HFFc6 (cell line): ENCODE measurements at regions not wholly inside any gene's neighbourhood (a gene's known extent, or its start where the extent isn't known, plus 50 kb on each side); places are given as distances from the start of the nearest gene placed in this dataset.

ENCODE experiments used
- DNase-seq: peaks from one replicate; pipeline ENCODE4 v3.0.0-alpha.2; 2018
- H3K27ac Mint-ChIP-seq: 2 replicates; pipeline ENCODE4 v1.8.0; 2020; ENCODE audit warnings: mild to moderate bottlenecking, mixed read lengths
- H3K27me3 Mint-ChIP-seq: 2 replicates; pipeline ENCODE4 v1.8.0; 2021; ENCODE audit warnings: mild to moderate bottlenecking, moderate library complexity, mixed read lengths; ENCODE audit not compliant: insufficient read depth
- H3K36me3 Mint-ChIP-seq: 2 replicates; pipeline ENCODE4 v1.8.0; 2021; ENCODE audit warnings: low read depth, mixed read lengths
- H3K4me1 Mint-ChIP-seq: 2 replicates; pipeline ENCODE4 v1.8.0; 2020; ENCODE audit warnings: low read depth, mixed read lengths
- H3K4me3 Mint-ChIP-seq: 2 replicates; pipeline ENCODE4 v1.8.0; 2020; ENCODE audit warnings: mild to moderate bottlenecking, moderate library complexity, mixed read lengths
- H3K9me3 Mint-ChIP-seq: 2 replicates; pipeline ENCODE4 v1.8.0; 2020; ENCODE audit warnings: mild to moderate bottlenecking, mixed read lengths
- CTCF ChIP-seq: fragments of 200-600 bp; sonication (generic); IDR thresholded peaks from 2 replicates; pipeline ENCODE4 v1.5.0; 2021; ENCODE audit warnings: antibody characterized with exemption, mild to moderate bottlenecking

- no peaks in the 10 kb centered on the region for H3K27me3 Mint-ChIP-seq
Observed at GRCh38 chr7:18206331-18206730, 178.7 kb upstream of the PRPS1L1 start.

GRCh38 chr7:18208921-18209320, 181.3 kb upstream of the PRPS1L1 start:
- H3K4me3 Mint-ChIP-seq = no peak overlapping the region
- no peaks in the 10 kb centered on the region for H3K36me3 Mint-ChIP-seq
- H3K4me1 Mint-ChIP-seq = peaks cover 9% of the 10 kb centered on the region
- H3K9me3 Mint-ChIP-seq = no peaks in the 10 kb centered on the region
- H3K27me3 Mint-ChIP-seq = no peaks in the 10 kb centered on the region
- H3K27ac Mint-ChIP-seq = no peak overlapping the region
- no peak for TF ChIP-seq CTCF
- no peak for DNase-seq

More at GRCh38 chr7:18206331-18206730, 178.7 kb upstream of the PRPS1L1 start:
- H3K9me3 Mint-ChIP-seq = no peaks in the 10 kb centered on the region
- H3K4me3 Mint-ChIP-seq = no peak overlapping the region
- no peaks in the 10 kb centered on the region for H3K36me3 Mint-ChIP-seq
- DNase-seq = no peak
- no peak overlapping the region for H3K27ac Mint-ChIP-seq
- no peak for TF ChIP-seq CTCF
- H3K4me1 Mint-ChIP-seq = no peaks in the 10 kb centered on the region

- DNase-seq = no peak
- H3K27ac Mint-ChIP-seq = no peak overlapping the region
- no peak overlapping the region for H3K4me3 Mint-ChIP-seq
- TF ChIP-seq CTCF = no peak
- peaks cover 9% of the 10 kb centered on the region for H3K4me1 Mint-ChIP-seq
- H3K36me3 Mint-ChIP-seq = no peaks in the 10 kb centered on the region
- no peaks in the 10 kb centered on the region for H3K9me3 Mint-ChIP-seq
- no peaks in the 10 kb centered on the region for H3K27me3 Mint-ChIP-seq
Observed at GRCh38 chr7:18210377-18210776, 182.7 kb upstream of the PRPS1L1 start.

- H3K9me3 Mint-ChIP-seq = no peaks in the 10 kb centered on the region
- no peaks in the 10 kb centered on the region for H3K27me3 Mint-ChIP-seq
Observed at GRCh38 chr7:18210788-18211187, 183.1 kb upstream of the PRPS1L1 start.

GRCh38 chr7:18212308-18212707, 184.7 kb upstream of the PRPS1L1 start:
- Mint-ChIP-seq H3K27me3 (no peaks in the 10 kb centered on the region), H3K27ac (no peak overlapping the region), H3K9me3 (no peaks in the 10 kb centered on the region), H3K4me3 (no peak overlapping the region), H3K4me1 (peaks cover 9% of the 10 kb centered on the region), H3K36me3 (no peaks in the 10 kb centered on the region)
- no peak for DNase-seq
- TF ChIP-seq CTCF = no peak

More at GRCh38 chr7:18210788-18211187, 183.1 kb upstream of the PRPS1L1 start:
- Mint-ChIP-seq H3K4me3 (no peak overlapping the region), H3K4me1 (peaks cover 9% of the 10 kb centered on the region), H3K36me3 (no peaks in the 10 kb centered on the region), H3K27ac (no peak overlapping the region)
- TF ChIP-seq CTCF = no peak
- DNase-seq = no peak

GRCh38 chr7:18212758-18213157, 185.1 kb upstream of the PRPS1L1 start:
- peak; percentile 9 for DNase-seq
- no peaks in the 10 kb centered on the region for H3K27me3 Mint-ChIP-seq
- H3K4me3 Mint-ChIP-seq = no peak overlapping the region
- no peaks in the 10 kb centered on the region for H3K9me3 Mint-ChIP-seq
- H3K4me1 Mint-ChIP-seq = peaks cover 9% of the 10 kb centered on the region
- no peak overlapping the region for H3K27ac Mint-ChIP-seq
- H3K36me3 Mint-ChIP-seq = no peaks in the 10 kb centered on the region
- no peak for TF ChIP-seq CTCF
